22Rv1 (cell line): ENCODE measurements at regions not wholly inside any gene's neighbourhood (a gene's known extent, or its start where the extent isn't known, plus 50 kb on each side); places are given as distances from the start of the nearest gene placed in this dataset.

Experiments used
- ZFX ChIP-seq: fragments of 450-650 bp; IDR thresholded peaks from 2 replicates; pipeline ENCODE4 v1.6.1; 2017; ENCODE audit warnings: antibody characterized with exemption, borderline replicate concordance
- TF ChIP-seq, protein P1 (sequence below): fragments of 450-650 bp; IDR thresholded peaks from 2 replicates; pipeline ENCODE4 v1.5.1; 2017; ENCODE audit warnings: mild to moderate bottlenecking

GRCh38 chr12:93176610-93177126 lies 201.1 kb upstream of the NUDT4 start:
- TF ChIP-seq, protein P1, sequence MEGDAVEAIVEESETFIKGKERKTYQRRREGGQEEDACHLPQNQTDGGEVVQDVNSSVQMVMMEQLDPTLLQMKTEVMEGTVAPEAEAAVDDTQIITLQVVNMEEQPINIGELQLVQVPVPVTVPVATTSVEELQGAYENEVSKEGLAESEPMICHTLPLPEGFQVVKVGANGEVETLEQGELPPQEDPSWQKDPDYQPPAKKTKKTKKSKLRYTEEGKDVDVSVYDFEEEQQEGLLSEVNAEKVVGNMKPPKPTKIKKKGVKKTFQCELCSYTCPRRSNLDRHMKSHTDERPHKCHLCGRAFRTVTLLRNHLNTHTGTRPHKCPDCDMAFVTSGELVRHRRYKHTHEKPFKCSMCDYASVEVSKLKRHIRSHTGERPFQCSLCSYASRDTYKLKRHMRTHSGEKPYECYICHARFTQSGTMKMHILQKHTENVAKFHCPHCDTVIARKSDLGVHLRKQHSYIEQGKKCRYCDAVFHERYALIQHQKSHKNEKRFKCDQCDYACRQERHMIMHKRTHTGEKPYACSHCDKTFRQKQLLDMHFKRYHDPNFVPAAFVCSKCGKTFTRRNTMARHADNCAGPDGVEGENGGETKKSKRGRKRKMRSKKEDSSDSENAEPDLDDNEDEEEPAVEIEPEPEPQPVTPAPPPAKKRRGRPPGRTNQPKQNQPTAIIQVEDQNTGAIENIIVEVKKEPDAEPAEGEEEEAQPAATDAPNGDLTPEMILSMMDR, result no peak
- TF ChIP-seq ZFX, result no peak
